A673 (cell line): ENCODE measurements at regions not wholly inside any gene's neighbourhood (a gene's known extent, or its start where the extent isn't known, plus 50 kb on each side); places are given as distances from the start of the nearest gene placed in this dataset.

Source experiments
- CTCF ChIP-seq: fragments of 300-800, 200-600 bp; sonication (generic); conservative IDR thresholded peaks from 2 replicates; pipeline ENCODE4 v1.5.1; 2017; ENCODE audit warnings: low read depth, mild to moderate bottlenecking, antibody characterized with exemption, low read length, moderate library complexity, mixed read lengths
- EZH2 ChIP-seq: fragments of 200-600 bp; sonication (generic); IDR thresholded peaks from 2 replicates; pipeline ENCODE4 v1.6.1; 2017; ENCODE audit warnings: borderline replicate concordance, low read depth, mild to moderate bottlenecking, mixed read lengths, antibody characterized with exemption, low read length; ENCODE audit not compliant: poor library complexity, severe bottlenecking

GRCh38 chr3:124393340-124393739, 336.9 kb upstream of the UMPS start:
- no peak for TF ChIP-seq CTCF
- TF ChIP-seq EZH2, result no peak
